PFSK-1 (cell line): ENCODE measurements at regions not wholly inside any gene's neighbourhood (a gene's known extent, or its start where the extent isn't known, plus 50 kb on each side); places are given as distances from the start of the nearest gene placed in this dataset.

ENCODE experiments used
- FOXP2 ChIP-seq: optimal IDR thresholded peaks from 2 replicates; pipeline ENCODE3; 2011; ENCODE audit warnings: borderline replicate concordance, control low read depth, inconsistent platforms; ENCODE audit not compliant: insufficient read depth; ENCODE audit errors: extremely low read length, extremely low read depth
- POLR2AphosphoS5 ChIP-seq: IDR thresholded peaks from 2 replicates; pipeline ENCODE4 v1.6.1; 2012; ENCODE audit warnings: low read depth, mild to moderate bottlenecking, control low read depth, low read length, moderate library complexity
- SIN3A ChIP-seq: IDR thresholded peaks from 2 replicates; pipeline ENCODE4 v1.6.1; 2012; ENCODE audit warnings: mild to moderate bottlenecking, low read length, moderate library complexity, borderline replicate concordance; ENCODE audit not compliant: insufficient read depth
- TAF1 ChIP-seq: IDR thresholded peaks from 2 replicates; pipeline ENCODE4 v1.6.1; 2012; ENCODE audit warnings: low read length, control low read depth, borderline replicate concordance; ENCODE audit not compliant: insufficient read depth
- TF ChIP-seq, protein P1 (sequence below), 2 experiments: IDR thresholded peaks; 2 replicates each; pipeline versions ENCODE4 v1.6.1 to v1.8.0; 2011 to 2012; ENCODE audit warnings: low read depth in 2 of 2, low read length in 2 of 2, control low read depth in 1 of 2, inconsistent platforms in 1 of 2, mild to moderate bottlenecking in 1 of 2, moderate library complexity in 1 of 2; ENCODE audit not compliant: insufficient read depth in 1 of 2

GRCh38 chr7:131648491-131648890, 92.1 kb upstream of the PODXL start:
- TF ChIP-seq SIN3A: no peak
- TF ChIP-seq FOXP2: no peak
- TF ChIP-seq, protein P1, sequence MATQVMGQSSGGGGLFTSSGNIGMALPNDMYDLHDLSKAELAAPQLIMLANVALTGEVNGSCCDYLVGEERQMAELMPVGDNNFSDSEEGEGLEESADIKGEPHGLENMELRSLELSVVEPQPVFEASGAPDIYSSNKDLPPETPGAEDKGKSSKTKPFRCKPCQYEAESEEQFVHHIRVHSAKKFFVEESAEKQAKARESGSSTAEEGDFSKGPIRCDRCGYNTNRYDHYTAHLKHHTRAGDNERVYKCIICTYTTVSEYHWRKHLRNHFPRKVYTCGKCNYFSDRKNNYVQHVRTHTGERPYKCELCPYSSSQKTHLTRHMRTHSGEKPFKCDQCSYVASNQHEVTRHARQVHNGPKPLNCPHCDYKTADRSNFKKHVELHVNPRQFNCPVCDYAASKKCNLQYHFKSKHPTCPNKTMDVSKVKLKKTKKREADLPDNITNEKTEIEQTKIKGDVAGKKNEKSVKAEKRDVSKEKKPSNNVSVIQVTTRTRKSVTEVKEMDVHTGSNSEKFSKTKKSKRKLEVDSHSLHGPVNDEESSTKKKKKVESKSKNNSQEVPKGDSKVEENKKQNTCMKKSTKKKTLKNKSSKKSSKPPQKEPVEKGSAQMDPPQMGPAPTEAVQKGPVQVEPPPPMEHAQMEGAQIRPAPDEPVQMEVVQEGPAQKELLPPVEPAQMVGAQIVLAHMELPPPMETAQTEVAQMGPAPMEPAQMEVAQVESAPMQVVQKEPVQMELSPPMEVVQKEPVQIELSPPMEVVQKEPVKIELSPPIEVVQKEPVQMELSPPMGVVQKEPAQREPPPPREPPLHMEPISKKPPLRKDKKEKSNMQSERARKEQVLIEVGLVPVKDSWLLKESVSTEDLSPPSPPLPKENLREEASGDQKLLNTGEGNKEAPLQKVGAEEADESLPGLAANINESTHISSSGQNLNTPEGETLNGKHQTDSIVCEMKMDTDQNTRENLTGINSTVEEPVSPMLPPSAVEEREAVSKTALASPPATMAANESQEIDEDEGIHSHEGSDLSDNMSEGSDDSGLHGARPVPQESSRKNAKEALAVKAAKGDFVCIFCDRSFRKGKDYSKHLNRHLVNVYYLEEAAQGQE (IDR thresholded peaks at IDR 0.05; ENCODE audit: insufficient read depth in 1 of 2, low read depth in 2 of 2, low read length in 2 of 2): no peak
- TF ChIP-seq POLR2AphosphoS5: no peak
- no peak for TF ChIP-seq TAF1

GRCh38 chr7:131646203-131646602, 89.8 kb upstream of the PODXL start:
- no peak for TF ChIP-seq POLR2AphosphoS5
- TF ChIP-seq, protein P1 (IDR thresholded peaks at IDR 0.05; ENCODE audit: insufficient read depth in 1 of 2, low read depth in 2 of 2, low read length in 2 of 2): no peak
- no peak for TF ChIP-seq FOXP2
- TF ChIP-seq SIN3A: no peak
- no peak for TF ChIP-seq TAF1

- no peak for TF ChIP-seq FOXP2
- TF ChIP-seq POLR2AphosphoS5: no peak
- TF ChIP-seq, protein P1 (IDR thresholded peaks at IDR 0.05; ENCODE audit: insufficient read depth in 1 of 2, low read depth in 2 of 2, low read length in 2 of 2): no peak
- no peak for TF ChIP-seq TAF1
- no peak for TF ChIP-seq SIN3A
These were observed 86.0 kb upstream of the PODXL start for GRCh38 chr7:131642429-131642828.

DNA sequence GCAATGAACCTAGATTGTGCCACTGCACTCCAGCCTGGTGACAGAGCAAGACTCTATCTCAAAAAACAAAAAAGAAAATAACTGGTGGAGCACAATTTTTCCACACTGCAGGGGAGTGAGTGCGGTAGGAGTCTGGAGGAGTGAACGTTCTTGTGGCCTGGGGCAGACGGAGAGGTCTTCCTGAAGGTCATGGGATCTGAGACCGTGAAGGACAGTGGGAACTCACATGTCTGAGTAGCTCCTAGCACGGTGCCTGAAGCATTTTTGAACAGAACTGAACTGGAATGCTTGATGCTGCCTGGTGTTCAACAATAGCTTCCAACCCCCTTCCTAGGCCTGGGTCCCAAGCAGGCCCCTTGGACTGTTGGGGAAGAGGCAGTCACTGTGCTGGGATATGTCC, 84.3 kb upstream of the PODXL start:
- no peak for TF ChIP-seq SIN3A
- no peak for TF ChIP-seq POLR2AphosphoS5
- TF ChIP-seq TAF1: no peak
- TF ChIP-seq FOXP2: no peak
- TF ChIP-seq, protein P1 (IDR thresholded peaks at IDR 0.05; ENCODE audit: insufficient read depth in 1 of 2, low read depth in 2 of 2, low read length in 2 of 2): no peak
